ENCODE measurements at regions not wholly inside any gene's neighbourhood (a gene's known extent, or its start where the extent isn't known, plus 50 kb on each side); places are given as distances from the start of the nearest gene placed in this dataset.
A peak's percentile ranks its signal among the peaks of the same experiment; 100 is the strongest.

DNA sequence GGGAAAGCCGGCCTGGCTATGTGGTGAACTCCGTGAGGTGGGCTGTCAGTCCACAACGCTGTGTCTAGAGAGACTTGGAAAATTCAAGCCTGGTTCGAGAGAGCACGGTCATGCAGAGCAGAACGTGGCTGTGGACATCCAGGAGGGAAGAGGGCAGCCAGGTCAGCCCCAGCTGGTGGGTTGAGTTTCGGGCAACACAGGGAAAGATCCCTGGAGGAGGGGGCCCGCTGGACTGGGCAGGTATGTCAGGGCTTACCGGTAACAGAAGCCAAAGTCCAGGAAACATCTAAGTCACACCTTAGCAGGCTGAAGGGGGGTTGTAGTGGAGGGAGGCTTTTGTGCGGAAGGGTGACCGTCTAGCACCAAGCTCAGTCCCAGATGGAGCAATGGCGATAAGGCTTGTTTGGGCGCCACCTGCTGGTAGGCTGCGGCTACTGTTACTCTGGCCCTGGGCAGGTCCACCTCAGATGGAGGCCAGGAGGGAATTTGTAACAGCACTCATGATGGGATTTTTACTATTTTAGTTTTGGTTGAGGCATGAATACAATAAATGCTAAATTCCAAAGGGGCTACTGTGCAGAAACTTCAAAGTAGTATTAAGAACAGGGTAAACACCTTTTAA lies 143.3 kb upstream of the ZNF644 start (continued):
- TF ChIP-seq, protein P1, sequence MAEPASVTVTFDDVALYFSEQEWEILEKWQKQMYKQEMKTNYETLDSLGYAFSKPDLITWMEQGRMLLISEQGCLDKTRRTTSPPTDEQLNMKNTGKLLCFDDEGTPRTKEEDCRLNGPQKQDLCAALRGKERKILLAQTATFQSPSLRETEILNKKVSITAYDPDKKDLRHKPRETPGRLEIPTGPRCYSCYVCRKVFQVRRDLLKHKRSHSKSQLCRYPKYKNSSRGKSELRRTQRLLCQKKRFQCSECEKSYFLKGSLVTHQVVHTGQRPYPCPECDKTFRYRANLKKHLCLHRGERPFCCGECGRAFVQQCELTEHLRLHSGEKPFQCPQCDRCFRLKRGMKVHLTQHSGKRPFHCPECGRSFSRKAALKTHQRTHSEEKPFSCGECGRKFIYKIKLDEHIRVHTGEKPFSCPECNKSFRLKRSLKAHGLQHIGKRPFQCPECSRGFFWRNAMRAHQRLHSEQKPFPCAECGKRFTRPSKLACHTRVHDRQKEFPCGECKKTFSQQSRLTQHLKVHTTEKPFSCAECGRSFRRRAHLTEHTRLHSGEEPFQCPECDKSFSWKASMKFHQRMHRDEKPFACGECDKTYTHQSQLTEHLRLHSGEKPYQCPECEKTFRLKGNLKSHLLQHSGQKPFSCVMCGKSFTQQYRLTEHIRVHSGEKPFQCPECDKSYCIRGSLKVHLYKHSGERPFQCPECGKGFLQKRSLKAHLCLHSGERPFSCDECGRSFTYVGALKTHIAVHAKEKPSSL (CRISPR knock-in tag; conservative IDR thresholded peaks at IDR 0.05), result no peak
- TF ChIP-seq, protein P2, sequence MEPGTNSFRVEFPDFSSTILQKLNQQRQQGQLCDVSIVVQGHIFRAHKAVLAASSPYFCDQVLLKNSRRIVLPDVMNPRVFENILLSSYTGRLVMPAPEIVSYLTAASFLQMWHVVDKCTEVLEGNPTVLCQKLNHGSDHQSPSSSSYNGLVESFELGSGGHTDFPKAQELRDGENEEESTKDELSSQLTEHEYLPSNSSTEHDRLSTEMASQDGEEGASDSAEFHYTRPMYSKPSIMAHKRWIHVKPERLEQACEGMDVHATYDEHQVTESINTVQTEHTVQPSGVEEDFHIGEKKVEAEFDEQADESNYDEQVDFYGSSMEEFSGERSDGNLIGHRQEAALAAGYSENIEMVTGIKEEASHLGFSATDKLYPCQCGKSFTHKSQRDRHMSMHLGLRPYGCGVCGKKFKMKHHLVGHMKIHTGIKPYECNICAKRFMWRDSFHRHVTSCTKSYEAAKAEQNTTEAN (CRISPR knock-in tag; IDR thresholded peaks at IDR 0.05), result no peak
- no peak for TF ChIP-seq RORB (CRISPR knock-in tag; IDR thresholded peaks at IDR 0.05)
- TF ChIP-seq, protein P3, sequence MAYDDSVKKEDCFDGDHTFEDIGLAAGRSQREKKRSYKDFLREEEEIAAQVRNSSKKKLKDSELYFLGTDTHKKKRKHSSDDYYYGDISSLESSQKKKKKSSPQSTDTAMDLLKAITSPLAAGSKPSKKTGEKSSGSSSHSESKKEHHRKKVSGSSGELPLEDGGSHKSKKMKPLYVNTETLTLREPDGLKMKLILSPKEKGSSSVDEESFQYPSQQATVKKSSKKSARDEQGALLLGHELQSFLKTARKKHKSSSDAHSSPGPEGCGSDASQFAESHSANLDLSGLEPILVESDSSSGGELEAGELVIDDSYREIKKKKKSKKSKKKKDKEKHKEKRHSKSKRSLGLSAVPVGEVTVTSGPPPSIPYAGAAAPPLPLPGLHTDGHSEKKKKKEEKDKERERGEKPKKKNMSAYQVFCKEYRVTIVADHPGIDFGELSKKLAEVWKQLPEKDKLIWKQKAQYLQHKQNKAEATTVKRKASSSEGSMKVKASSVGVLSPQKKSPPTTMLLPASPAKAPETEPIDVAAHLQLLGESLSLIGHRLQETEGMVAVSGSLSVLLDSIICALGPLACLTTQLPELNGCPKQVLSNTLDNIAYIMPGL (CRISPR knock-in tag; IDR thresholded peaks at IDR 0.05), result no peak
- no peak for TF ChIP-seq ZNF423 (CRISPR knock-in tag; IDR thresholded peaks at IDR 0.05)
- no peak for TF ChIP-seq ZNF396 (CRISPR knock-in tag; IDR thresholded peaks at IDR 0.05; ENCODE audit: borderline replicate concordance)
- no peak for TF ChIP-seq AFF4 (CRISPR knock-in tag; IDR thresholded peaks at IDR 0.05; ENCODE audit: borderline replicate concordance)
- TF ChIP-seq, protein P4, sequence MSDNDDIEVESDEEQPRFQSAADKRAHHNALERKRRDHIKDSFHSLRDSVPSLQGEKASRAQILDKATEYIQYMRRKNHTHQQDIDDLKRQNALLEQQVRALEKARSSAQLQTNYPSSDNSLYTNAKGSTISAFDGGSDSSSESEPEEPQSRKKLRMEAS (CRISPR knock-in tag; IDR thresholded peaks at IDR 0.05), result peak; percentile 46; the same call in 1 of the 2 replicates
- TF ChIP-seq, protein P5, sequence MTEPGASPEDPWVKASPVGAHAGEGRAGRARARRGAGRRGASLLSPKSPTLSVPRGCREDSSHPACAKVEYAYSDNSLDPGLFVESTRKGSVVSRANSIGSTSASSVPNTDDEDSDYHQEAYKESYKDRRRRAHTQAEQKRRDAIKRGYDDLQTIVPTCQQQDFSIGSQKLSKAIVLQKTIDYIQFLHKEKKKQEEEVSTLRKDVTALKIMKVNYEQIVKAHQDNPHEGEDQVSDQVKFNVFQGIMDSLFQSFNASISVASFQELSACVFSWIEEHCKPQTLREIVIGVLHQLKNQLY (CRISPR knock-in tag; IDR thresholded peaks at IDR 0.05), result no peak
- TF ChIP-seq E2F5 (CRISPR knock-in tag; IDR thresholded peaks at IDR 0.05), result no peak
- TF ChIP-seq, protein P6, sequence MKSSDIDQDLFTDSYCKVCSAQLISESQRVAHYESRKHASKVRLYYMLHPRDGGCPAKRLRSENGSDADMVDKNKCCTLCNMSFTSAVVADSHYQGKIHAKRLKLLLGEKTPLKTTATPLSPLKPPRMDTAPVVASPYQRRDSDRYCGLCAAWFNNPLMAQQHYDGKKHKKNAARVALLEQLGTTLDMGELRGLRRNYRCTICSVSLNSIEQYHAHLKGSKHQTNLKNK (CRISPR knock-in tag; IDR thresholded peaks at IDR 0.05), result no peak
- no peak for TF ChIP-seq ATF2 (CRISPR knock-in tag; IDR thresholded peaks at IDR 0.05; ENCODE audit: borderline replicate concordance, low read depth)
- TF ChIP-seq SOX15 (CRISPR knock-in tag; IDR thresholded peaks at IDR 0.05), result no peak
